ENCODE measurements at regions not wholly inside any gene's neighbourhood (a gene's known extent, or its start where the extent isn't known, plus 50 kb on each side); places are given as distances from the start of the nearest gene placed in this dataset.

GRCh38 chr4:176492646-176493302 is 173.0 kb downstream of the SPCS3 start:
- no peak for TF ChIP-seq CTCF (IDR thresholded peaks at IDR 0.05; ENCODE audit: insufficient read depth, low read length, poor library complexity, severe bottlenecking)
- Histone ChIP-seq H3K27me3 (replicated peaks; ENCODE audit: control insufficient read depth, insufficient read depth, low read length) (no peaks in the 10 kb centered on the region), H3K4me3 (replicated peaks; ENCODE audit: low read depth, low read length) (no peak overlapping the region), H3K36me3 (ENCODE audit: control insufficient read depth, insufficient read depth, low read length) (no peaks in the 10 kb centered on the region)
- peak; percentile 31 for DNase-seq (ENCODE audit: extremely low read depth, insufficient read length)

GRCh38 chr4:176498617-176499256 is 179.0 kb downstream of the SPCS3 start:
- H3K4me3 ChIP-seq (replicated peaks; ENCODE audit: low read depth, low read length): no peak overlapping the region
- H3K27me3 ChIP-seq (replicated peaks; ENCODE audit: control insufficient read depth, insufficient read depth, low read length): no peaks in the 10 kb centered on the region
- H3K36me3 ChIP-seq (ENCODE audit: control insufficient read depth, insufficient read depth, low read length): no peaks in the 10 kb centered on the region
- no peak for TF ChIP-seq CTCF (IDR thresholded peaks at IDR 0.05; ENCODE audit: insufficient read depth, low read length, poor library complexity, severe bottlenecking)
- no peak for DNase-seq (ENCODE audit: extremely low read depth, insufficient read length)

GRCh38 chr4:176499518-176499917 is 179.8 kb downstream of the SPCS3 start:
- TF ChIP-seq CTCF (IDR thresholded peaks at IDR 0.05; ENCODE audit: insufficient read depth, low read length, poor library complexity, severe bottlenecking): no peak
- no peak for DNase-seq (ENCODE audit: extremely low read depth, insufficient read length)
- H3K27me3 ChIP-seq (replicated peaks; ENCODE audit: control insufficient read depth, insufficient read depth, low read length): no peaks in the 10 kb centered on the region
- H3K36me3 ChIP-seq (ENCODE audit: control insufficient read depth, insufficient read depth, low read length): no peaks in the 10 kb centered on the region
- no peak overlapping the region for H3K4me3 ChIP-seq (replicated peaks; ENCODE audit: low read depth, low read length)

GRCh38 chr4:176500894-176501293 is 181.1 kb downstream of the SPCS3 start:
- Histone ChIP-seq H3K4me3 (replicated peaks; ENCODE audit: low read depth, low read length) (no peak overlapping the region), H3K27me3 (replicated peaks; ENCODE audit: control insufficient read depth, insufficient read depth, low read length) (no peaks in the 10 kb centered on the region), H3K36me3 (ENCODE audit: control insufficient read depth, insufficient read depth, low read length) (no peaks in the 10 kb centered on the region)
- no peak for DNase-seq (ENCODE audit: extremely low read depth, insufficient read length)
- TF ChIP-seq CTCF (IDR thresholded peaks at IDR 0.05; ENCODE audit: insufficient read depth, low read length, poor library complexity, severe bottlenecking): no peak

- no peak for DNase-seq (ENCODE audit: extremely low read depth, insufficient read length)
- no peaks in the 10 kb centered on the region for H3K27me3 ChIP-seq (replicated peaks; ENCODE audit: control insufficient read depth, insufficient read depth, low read length)
- TF ChIP-seq CTCF (IDR thresholded peaks at IDR 0.05; ENCODE audit: insufficient read depth, low read length, poor library complexity, severe bottlenecking): no peak
- H3K36me3 ChIP-seq (ENCODE audit: control insufficient read depth, insufficient read depth, low read length): no peaks in the 10 kb centered on the region
- no peak overlapping the region for H3K4me3 ChIP-seq (replicated peaks; ENCODE audit: low read depth, low read length)
Observed at GRCh38 chr4:176504118-176504517, 184.4 kb downstream of the SPCS3 start.
